BLaER1 treated with 17β-estradiol and CSF1 and Interleukin-3, amounts not matched to agents 10 nM and 100 nM (cell line): ENCODE measurements at regions not wholly inside any gene's neighbourhood (a gene's known extent, or its start where the extent isn't known, plus 50 kb on each side); places are given as distances from the start of the nearest gene placed in this dataset.
"Not testable (repeated sequence)": the region's sequence is repeated elsewhere in the genome, so short reads cannot be mapped to it uniquely, and the experiment has no call there.

Source experiments
- H3K27ac ChIP-seq, 11 experiments: shearing (Covaris generic); formaldehyde crosslinking; 2 replicates each; pipeline ENCODE4 v1.8.1; 2022
- H3K27me3 ChIP-seq, 11 experiments: shearing (Covaris generic); formaldehyde crosslinking; 2 replicates each; pipeline ENCODE4 v1.8.1; 2022
- H3K36me3 ChIP-seq, 11 experiments: shearing (Covaris generic); formaldehyde crosslinking; 2 replicates each; pipeline ENCODE4 v1.8.1; 2022
- H3K4me1 ChIP-seq, 10 experiments: shearing (Covaris generic); formaldehyde crosslinking; 2 replicates each; pipeline ENCODE4 v1.8.1; 2022
- H3K4me2 ChIP-seq, 11 experiments: shearing (Covaris generic); formaldehyde crosslinking; 2 replicates each; pipeline ENCODE4 v1.8.1; 2022
- H3K4me3 ChIP-seq, 10 experiments: shearing (Covaris generic); formaldehyde crosslinking; 2 replicates each; pipeline ENCODE4 v1.8.1; 2022
- H3K9ac ChIP-seq, 11 experiments: shearing (Covaris generic); formaldehyde crosslinking; 2 replicates each; pipeline ENCODE4 v1.8.1; 2022
- H3K9me3 ChIP-seq, 11 experiments: shearing (Covaris generic); formaldehyde crosslinking; replicated peaks in 1 of 11; 2 replicates each; pipeline ENCODE4 v1.8.1; 2022
- H4K20me1 ChIP-seq, 11 experiments: shearing (Covaris generic); formaldehyde crosslinking; 2 replicates each; pipeline ENCODE4 v1.8.1; 2022
- Cebpa-rat ChIP-seq, 11 experiments: shearing (Covaris generic); IDR thresholded peaks; 2 replicates each; pipeline ENCODE4 v1.8.1; 2022

DNA sequence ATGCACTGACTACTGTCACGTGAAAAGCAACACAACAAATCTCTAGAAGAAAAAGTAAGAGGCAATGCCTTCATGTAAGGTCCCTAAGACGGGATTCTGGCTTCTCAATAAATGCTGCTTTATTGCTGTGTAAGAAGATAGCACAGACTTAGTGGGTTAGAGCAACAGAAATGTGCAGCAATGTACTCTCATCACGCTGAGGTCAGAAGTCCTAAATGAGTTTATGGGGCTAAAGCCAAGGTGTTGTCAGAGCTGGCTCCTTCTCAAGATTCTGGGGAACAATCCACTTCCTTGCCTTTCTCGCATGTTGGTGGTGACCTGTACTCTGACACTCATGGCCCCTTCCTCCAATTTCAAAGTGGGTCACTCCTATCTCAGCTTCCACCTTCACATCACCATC, 93.4 kb downstream of the SHANK2 start:
- H3K36me3 ChIP-seq, result no peaks in the 10 kb centered on the region
- no peak overlapping the region for H3K27ac ChIP-seq
- no peak overlapping the region for H3K4me2 ChIP-seq
- H4K20me1 ChIP-seq, result no peaks in the 10 kb centered on the region
- no peak overlapping the region for H3K4me3 ChIP-seq
- H3K9ac ChIP-seq, result no peak overlapping the region
- H3K9me3 ChIP-seq, result peaks cover 0 to 9% (median 0%) of the 10 kb centered on the region in 11 experiments; a peak in 4 of 22 replicates
- TF ChIP-seq Cebpa-rat (IDR thresholded peaks at IDR 0.05), result no peak
- no peaks in the 10 kb centered on the region for H3K27me3 ChIP-seq
- H3K4me1 ChIP-seq, result peaks cover 0 to 12% (median 8%) of the 10 kb centered on the region in 10 experiments; a peak in 13 of 20 replicates

DNA sequence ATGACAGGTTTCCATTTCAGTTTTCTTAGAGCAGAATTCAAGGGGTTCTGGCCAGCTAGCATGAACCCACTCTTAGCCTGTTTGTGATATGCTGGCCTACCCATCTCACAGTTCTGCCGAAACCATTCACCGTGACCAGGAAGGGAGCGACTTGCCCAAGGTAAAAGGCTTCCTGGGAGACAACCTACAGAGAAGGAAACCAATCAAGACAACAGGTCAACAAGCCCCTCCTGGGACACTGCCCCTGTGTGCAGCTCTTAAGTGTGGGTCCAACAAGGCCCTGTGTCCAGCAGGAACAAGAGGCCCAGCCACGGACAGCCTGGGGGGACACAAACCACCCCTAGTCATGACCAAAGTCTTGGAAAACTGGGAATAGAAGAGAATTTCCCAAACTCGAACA, 94.7 kb downstream of the SHANK2 start:
- not testable (repeated sequence) for H3K9me3 ChIP-seq, H3K4me2 ChIP-seq, H3K36me3 ChIP-seq, H3K27ac ChIP-seq, H4K20me1 ChIP-seq, H3K9ac ChIP-seq, H3K27me3 ChIP-seq, H3K4me3 ChIP-seq
- peaks cover 0 to 12% (median 9%) of the 10 kb centered on the region in 10 experiments; a peak in 13 of 20 replicates for H3K4me1 ChIP-seq

DNA sequence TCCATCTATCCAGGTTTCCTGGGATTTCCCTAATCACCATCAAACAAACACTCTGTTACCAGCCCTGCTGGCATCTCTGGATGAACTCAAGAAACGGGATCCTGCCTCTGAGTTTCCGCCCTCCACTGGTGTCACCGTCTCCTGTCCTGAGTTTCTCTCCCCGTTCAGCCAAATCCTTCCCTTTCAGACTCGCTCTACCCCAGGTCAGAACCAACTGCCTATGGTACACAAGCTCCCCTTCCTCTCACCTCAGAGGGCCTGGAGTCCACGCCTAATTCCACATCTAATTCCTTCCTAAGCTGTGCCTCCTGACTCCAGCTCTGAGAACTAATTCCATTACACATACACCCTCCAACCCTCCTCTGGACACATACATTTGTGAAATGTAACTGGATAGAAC, 96.1 kb downstream of the SHANK2 start:
- no peak overlapping the region for H3K9ac ChIP-seq
- peaks cover 0 to 13% (median 9%) of the 10 kb centered on the region in 10 experiments; a peak in 13 of 20 replicates for H3K4me1 ChIP-seq
- no peak overlapping the region for H3K27ac ChIP-seq
- no peaks in the 10 kb centered on the region for H3K36me3 ChIP-seq
- H3K9me3 ChIP-seq, result peaks cover 0 to 9% (median 0%) of the 10 kb centered on the region in 11 experiments; a peak in 4 of 22 replicates
- no peak overlapping the region for H3K4me3 ChIP-seq
- peaks cover 0 to 7% (median 0%) of the 10 kb centered on the region in 11 experiments; a peak in 4 of 22 replicates for H3K27me3 ChIP-seq
- peak overlapping the region in 7 of 11 experiments; percentile 20 to 55 (median 46); a peak in 12 of 22 replicates for H3K4me2 ChIP-seq
- TF ChIP-seq Cebpa-rat (IDR thresholded peaks at IDR 0.05), result no peak
- H4K20me1 ChIP-seq, result no peaks in the 10 kb centered on the region

DNA sequence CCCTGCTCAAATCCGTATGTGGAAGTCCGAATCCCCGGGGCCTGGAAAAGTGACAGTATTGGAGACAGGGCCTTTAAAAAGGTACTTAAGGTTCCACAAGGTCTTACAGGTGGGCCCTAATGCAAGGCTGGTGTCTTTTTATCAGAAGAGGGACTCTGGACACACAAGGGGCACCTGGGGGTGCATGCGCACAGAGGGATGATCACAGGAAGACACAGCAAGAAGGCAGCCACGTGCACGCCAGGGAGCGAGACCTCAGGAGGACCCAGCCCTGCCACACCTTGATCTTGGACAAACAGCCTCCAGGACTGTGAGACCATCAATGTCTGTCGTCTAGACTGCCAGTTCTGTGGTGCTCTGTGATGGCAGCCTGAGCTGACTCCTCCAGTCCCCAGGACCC, 96.5 kb downstream of the SHANK2 start:
- H3K4me1 ChIP-seq, result peaks cover 0 to 13% (median 9%) of the 10 kb centered on the region in 10 experiments; a peak in 13 of 20 replicates
- H3K27ac ChIP-seq, result no peak overlapping the region
- TF ChIP-seq Cebpa-rat (IDR thresholded peaks at IDR 0.05), result no peak
- H3K9ac ChIP-seq, result no peak overlapping the region
- H4K20me1 ChIP-seq, result no peaks in the 10 kb centered on the region
- H3K4me3 ChIP-seq, result no peak overlapping the region
- peak overlapping the region in 4 of 11 experiments; percentile 31 to 55 (median 44); a peak in 3 of 22 replicates for H3K4me2 ChIP-seq
- peaks cover 0 to 9% (median 0%) of the 10 kb centered on the region in 11 experiments; a peak in 4 of 22 replicates for H3K9me3 ChIP-seq
- peaks cover 0 to 7% (median 0%) of the 10 kb centered on the region in 11 experiments; a peak in 4 of 22 replicates for H3K27me3 ChIP-seq
- H3K36me3 ChIP-seq, result no peaks in the 10 kb centered on the region

DNA sequence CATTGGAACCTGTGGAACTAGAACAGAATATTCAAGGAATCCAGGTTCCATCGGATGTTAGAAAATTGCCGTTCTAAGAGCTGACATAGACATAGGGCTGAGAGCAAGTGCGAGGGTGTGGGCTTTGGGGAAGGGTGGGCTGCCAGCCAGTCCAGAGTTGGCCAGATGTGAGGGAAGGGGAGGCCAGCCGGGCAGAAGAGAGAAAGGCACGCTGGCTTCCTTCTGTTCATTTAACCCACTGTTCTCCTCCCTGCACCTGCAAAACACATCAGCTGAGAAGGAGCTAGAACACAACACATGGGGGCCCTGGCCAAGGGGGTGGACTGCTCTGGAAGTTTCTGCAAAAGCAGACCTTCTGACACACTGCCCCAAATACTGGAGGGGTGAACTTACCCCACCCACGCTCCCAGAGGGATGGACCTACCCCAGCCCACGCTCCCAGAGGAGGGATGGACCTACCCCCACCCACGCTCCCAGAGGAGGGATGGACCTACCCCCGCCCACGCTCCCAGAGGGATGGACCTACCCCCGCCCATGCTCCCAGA, 98.0 kb downstream of the SHANK2 start:
- Histone ChIP-seq H3K27ac (no peak overlapping the region), H3K27me3 (peaks cover 0 to 7% (median 0%) of the 10 kb centered on the region in 11 experiments; a peak in 4 of 22 replicates), H3K36me3 (no peaks in the 10 kb centered on the region), H3K4me3 (no peak overlapping the region), H3K4me1 (peaks cover 0 to 13% (median 9%) of the 10 kb centered on the region in 10 experiments; a peak in 13 of 20 replicates), H3K9me3 (peaks cover 0 to 9% (median 0%) of the 10 kb centered on the region in 11 experiments; a peak in 5 of 22 replicates), H4K20me1 (no peaks in the 10 kb centered on the region), H3K9ac (no peak overlapping the region), H3K4me2 (no peak overlapping the region)
- TF ChIP-seq Cebpa-rat (IDR thresholded peaks at IDR 0.05), result no peak

DNA sequence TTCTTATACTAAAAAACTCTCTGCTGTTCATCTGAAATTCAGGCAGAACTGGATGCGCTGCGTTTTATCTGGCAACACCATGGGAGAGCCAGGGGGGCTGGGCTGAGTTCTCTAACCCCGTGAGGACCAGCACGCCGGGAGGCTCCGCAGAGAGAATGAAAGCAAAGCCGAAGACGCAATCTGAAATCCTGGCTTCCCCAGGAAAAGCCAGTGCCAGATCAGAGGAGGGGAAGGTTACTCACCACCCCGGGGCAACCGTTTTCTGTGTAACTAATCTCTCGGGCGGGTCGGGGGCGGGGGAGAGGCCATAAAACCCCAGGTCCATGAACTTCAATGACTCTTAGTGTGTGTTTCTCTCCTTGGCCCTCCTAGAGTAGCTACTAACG, 99.4 kb downstream of the SHANK2 start:
- Histone ChIP-seq H3K4me2 (peak overlapping the region in 1 of 11 experiments; percentile 16; a peak in 2 of 22 replicates), H3K27ac (no peak overlapping the region), H3K27me3 (peaks cover 0 to 7% (median 0%) of the 10 kb centered on the region in 11 experiments; a peak in 4 of 22 replicates), H4K20me1 (no peaks in the 10 kb centered on the region), H3K4me3 (no peak overlapping the region), H3K9ac (no peak overlapping the region; a peak in 1 of 22 replicates), H3K36me3 (no peaks in the 10 kb centered on the region), H3K4me1 (peaks cover 0 to 18% (median 9%) of the 10 kb centered on the region in 10 experiments; a peak in 13 of 20 replicates), H3K9me3 (peaks cover 0 to 9% (median 0%) of the 10 kb centered on the region in 11 experiments; a peak in 3 of 22 replicates)
- no peak for TF ChIP-seq Cebpa-rat (IDR thresholded peaks at IDR 0.05)

DNA sequence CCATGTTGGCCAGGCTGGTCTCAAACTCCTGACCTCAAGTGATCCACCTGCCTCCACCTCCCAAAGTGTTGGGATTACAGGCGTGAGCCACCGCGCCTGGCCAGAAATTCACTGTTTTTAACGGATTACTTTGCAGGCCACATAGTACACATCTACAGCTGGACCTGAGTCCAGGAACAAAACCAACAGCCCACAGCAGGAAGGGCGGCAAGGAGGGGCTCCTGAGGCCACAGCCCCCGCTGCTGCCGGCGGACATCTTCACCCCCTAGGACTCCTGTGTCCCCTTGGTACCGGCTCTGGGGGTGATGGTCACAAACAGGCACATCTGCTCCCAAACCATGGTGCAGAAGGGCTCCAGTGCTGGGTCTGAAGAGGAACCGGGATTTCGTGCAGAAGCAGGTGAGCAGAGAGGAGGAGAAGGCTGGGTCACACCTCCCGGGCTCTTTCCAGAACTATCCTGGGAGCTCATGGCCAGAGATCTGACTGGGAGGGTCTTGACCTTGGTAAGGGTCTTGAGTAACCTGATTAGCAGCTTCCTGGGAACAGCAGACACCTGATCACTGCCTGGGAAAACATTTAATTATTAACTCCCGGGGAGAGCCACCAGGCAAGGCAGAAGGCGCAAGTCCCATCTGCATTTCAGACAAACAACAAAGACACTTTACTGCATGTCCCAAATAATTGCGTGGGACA, 99.9 kb downstream of the SHANK2 start:
- H3K9ac ChIP-seq, H3K4me3 ChIP-seq, H3K27ac ChIP-seq, H3K27me3 ChIP-seq, H3K9me3 ChIP-seq, H3K36me3 ChIP-seq, H4K20me1 ChIP-seq: not testable (repeated sequence)
- Histone ChIP-seq H3K4me1 (peaks cover 0 to 18% (median 9%) of the 10 kb centered on the region in 10 experiments; a peak in 13 of 20 replicates), H3K4me2 (peak overlapping the region in 1 of 11 experiments; percentile 16; a peak in 1 of 22 replicates)

DNA sequence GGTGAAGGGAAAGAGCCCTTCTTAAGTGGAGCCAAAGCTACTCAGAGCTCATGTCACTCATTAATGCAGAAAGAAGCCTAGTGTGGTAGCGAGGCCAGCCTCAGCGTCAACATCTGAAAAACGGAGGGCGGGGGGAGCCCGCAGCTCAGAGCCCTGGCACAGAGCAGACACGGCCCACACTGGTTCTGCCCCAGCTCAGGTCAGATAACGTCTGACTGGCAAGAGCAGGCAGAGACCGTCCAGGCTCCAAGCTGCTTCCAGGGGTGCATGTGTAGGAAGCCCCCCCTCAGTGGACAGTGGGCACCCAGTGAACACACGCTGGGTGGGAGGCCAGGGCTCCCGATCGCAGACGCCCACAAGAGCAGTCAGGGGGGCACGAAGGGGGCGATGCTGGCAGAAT, 100.8 kb downstream of the SHANK2 start:
- Histone ChIP-seq H3K27ac (no peak overlapping the region), H3K4me1 (peaks cover 0 to 16% (median 6%) of the 10 kb centered on the region in 10 experiments; a peak in 13 of 20 replicates), H4K20me1 (no peaks in the 10 kb centered on the region), H3K9ac (no peak overlapping the region), H3K9me3 (peaks cover 0 to 5% (median 0%) of the 10 kb centered on the region in 11 experiments; a peak in 1 of 22 replicates), H3K27me3 (peaks cover 0 to 7% (median 0%) of the 10 kb centered on the region in 11 experiments; a peak in 4 of 22 replicates), H3K4me3 (no peak overlapping the region), H3K36me3 (no peaks in the 10 kb centered on the region), H3K4me2 (no peak overlapping the region)
- no peak for TF ChIP-seq Cebpa-rat (IDR thresholded peaks at IDR 0.05)

DNA sequence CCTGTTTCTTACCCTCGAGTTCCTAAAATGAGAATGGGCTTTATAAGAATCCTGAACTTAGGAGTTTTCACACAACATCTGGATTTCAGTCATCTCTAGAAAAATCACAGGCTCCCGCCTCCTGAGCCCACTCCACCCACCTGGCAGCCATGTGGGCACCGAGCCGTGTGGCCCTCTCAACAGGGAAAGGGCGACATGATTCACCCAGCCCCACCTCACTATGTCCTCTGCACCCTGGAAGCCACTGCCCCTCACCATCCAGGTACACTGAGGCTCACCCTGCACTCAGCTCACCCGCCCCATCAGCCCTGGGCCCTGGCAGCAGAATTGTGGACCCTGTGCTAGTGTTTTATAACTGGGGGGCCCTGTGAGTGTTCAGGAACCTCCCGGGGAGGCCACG, 101.5 kb downstream of the SHANK2 start:
- peaks cover 0 to 7% (median 0%) of the 10 kb centered on the region in 11 experiments; a peak in 4 of 22 replicates for H3K27me3 ChIP-seq
- H3K36me3 ChIP-seq, result no peaks in the 10 kb centered on the region
- peaks cover 0 to 10% (median under 1%) of the 10 kb centered on the region in 10 experiments; a peak in 7 of 20 replicates for H3K4me1 ChIP-seq
- H3K9ac ChIP-seq, result no peak overlapping the region
- TF ChIP-seq Cebpa-rat (IDR thresholded peaks at IDR 0.05), result no peak
- H3K27ac ChIP-seq, result no peak overlapping the region
- H4K20me1 ChIP-seq, result no peaks in the 10 kb centered on the region
- H3K9me3 ChIP-seq, result peaks cover 0 to 5% (median 0%) of the 10 kb centered on the region in 11 experiments; a peak in 1 of 22 replicates
- H3K4me2 ChIP-seq, result no peak overlapping the region
- H3K4me3 ChIP-seq, result no peak overlapping the region
